Activated CD8-positive, alpha-beta memory T cell treated with anti-CD3 and anti-CD28 coated beads, Interleukin-2, amount 50 U/mL, for 1 hour (primary cell): ENCODE measurements at regions not wholly inside any gene's neighbourhood (a gene's known extent, or its start where the extent isn't known, plus 50 kb on each side); places are given as distances from the start of the nearest gene placed in this dataset.
"Not testable (repeated sequence)": the region's sequence is repeated elsewhere in the genome, so short reads cannot be mapped to it uniquely, and the experiment has no call there.

Source experiments
- DNase-seq: peaks from one replicate; pipeline ENCODE4 v3.0.0-alpha.2; 2020; ENCODE audit errors: extremely low read depth

GRCh38 chr21:15278279-15278678 is 213.5 kb upstream of the NRIP1 start:
- DNase-seq = no peak

DNA sequence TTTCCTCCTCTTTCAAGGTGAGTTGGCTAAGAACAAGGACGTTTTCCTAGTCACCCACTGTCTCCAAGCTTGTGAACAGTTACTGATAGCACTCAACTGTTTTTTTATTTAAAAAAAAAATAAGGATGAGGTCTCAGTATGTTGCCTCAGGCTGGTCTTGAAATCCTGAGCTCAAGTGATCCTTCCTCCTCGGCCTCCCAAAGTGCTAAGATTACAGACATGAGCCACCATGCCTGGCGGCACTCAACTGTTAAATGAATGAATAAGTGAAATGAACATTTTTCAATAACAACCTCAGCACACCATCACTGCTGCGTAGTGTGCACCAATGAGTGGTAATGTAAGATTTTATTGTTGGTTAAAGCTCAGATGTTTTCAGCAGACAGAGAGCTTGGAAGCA is 214.1 kb upstream of the NRIP1 start:
- DNase-seq = no peak

- DNase-seq = no peak
Measured at GRCh38 chr21:15279482-15279881, 214.7 kb upstream of the NRIP1 start.

GRCh38 chr21:15281714-15282113 is 216.9 kb upstream of the NRIP1 start:
- no peak for DNase-seq

DNA sequence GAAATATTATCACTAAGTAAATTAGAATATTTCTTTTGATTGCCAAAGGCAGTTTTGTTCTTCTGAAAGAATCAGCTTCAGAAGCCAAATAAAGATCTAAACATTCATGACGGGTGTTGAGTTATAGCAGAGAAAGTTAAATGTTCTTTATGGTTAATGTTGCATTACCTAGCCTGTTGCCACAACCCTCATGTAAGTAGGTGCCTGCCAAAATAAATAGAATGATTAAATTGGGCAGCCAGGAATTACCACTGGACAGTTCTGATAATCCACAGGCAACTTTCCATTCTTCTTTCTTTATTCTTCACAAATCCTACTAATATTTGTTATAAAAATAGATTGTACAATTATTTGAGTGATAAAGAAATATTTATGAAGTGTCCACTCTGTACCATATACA is 217.9 kb upstream of the NRIP1 start:
- no peak for DNase-seq

- no peak for DNase-seq
Measured at GRCh38 chr21:15283138-15283537, 218.3 kb upstream of the NRIP1 start.

DNA sequence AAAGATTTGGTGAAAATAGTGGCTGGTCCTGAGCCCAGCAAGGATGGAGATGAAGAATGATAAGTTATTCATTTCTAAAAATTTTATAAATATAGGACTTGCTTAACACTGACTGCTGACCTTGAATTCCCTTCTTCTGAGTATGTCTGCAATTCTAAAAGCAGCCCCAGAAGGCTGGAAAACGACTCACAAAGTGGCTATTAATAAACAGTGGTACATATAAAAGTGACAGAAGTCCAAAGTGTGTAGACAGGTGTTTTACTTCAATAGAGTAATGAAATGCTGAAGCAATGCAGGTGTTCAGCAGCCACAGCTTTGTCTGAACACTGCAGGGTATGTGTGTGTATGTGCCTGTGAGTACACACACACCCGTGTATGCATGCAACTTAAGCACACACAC is 219.0 kb upstream of the NRIP1 start:
- no peak for DNase-seq

DNA sequence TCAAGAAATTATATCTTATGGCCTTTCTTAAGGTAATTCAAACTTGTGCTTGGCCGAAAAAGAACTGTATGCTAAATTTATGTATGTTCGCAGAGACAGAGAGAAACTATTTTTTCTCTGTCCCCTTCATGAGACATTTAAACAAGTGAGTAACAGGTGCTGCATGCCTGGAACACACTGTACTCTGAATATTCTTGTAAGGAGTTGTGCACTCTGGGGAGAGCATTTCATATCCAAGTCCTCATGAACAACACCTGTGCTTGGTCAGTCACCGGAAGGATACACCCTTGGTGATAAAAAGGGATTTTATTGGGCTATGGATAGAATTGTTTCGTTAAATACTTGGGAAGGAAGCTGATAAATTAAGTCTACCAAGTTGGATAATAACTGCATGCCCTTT is 220.8 kb upstream of the NRIP1 start:
- DNase-seq = no peak

- DNase-seq = no peak
Measured at GRCh38 chr21:15289246-15289645, 224.4 kb upstream of the NRIP1 start.

- DNase-seq = no peak
Measured at GRCh38 chr21:15289896-15290841, 225.4 kb upstream of the NRIP1 start.

GRCh38 chr21:15291621-15292266 is 226.9 kb upstream of the NRIP1 start:
- DNase-seq = no peak

DNA sequence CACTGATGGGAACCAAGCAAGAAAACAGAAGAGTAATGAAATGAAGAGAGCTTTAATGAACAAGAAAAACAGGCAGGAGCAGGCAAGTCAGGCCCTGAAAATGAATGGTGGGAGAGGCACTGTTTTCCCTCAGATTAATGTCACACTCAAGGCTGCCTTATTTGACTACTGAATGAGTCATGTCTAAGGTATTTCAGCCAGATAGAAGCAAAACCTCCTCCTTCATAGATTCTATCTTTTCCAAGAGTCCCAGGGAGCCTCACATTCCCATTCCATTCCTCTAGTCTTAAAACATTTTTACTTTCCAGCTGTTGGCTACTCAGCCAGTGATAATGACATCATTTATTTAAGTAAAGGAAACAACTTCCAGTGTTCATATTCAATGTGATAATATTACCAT is 228.4 kb upstream of the NRIP1 start:
- no peak for DNase-seq

GRCh38 chr21:15295875-15296274 is 231.1 kb upstream of the NRIP1 start:
- no peak for DNase-seq

GRCh38 chr21:15297824-15298223 is 233.0 kb upstream of the NRIP1 start:
- no peak for DNase-seq

GRCh38 chr21:15298306-15298705 is 233.5 kb upstream of the NRIP1 start:
- DNase-seq = no peak

DNA sequence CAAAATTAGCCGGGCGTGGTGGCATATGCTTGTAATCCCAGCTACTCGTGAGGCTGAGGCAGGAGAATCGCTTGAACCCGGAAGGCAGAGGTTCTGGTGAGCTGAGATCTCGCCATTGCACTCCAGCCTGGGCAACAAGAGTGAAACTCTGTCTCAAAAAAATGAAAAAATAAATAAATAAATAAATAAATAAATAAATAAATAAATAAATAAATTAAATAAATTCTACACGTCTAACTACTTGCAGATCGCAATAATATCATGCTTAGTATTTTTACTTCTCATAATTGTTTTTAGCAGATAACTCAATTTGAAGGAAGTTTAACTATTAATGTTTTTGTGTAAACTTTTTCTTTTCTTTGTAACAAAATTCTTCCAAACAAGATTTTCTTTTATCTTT is 234.0 kb upstream of the NRIP1 start:
- not testable (repeated sequence) for DNase-seq

- DNase-seq = no peak
Measured at GRCh38 chr21:15300131-15300530, 235.3 kb upstream of the NRIP1 start.

GRCh38 chr21:15301014-15301413 is 236.2 kb upstream of the NRIP1 start:
- DNase-seq = no peak

- no peak for DNase-seq
Measured at GRCh38 chr21:15301736-15302135, 236.9 kb upstream of the NRIP1 start.

GRCh38 chr21:15306271-15306670 is 241.5 kb upstream of the NRIP1 start:
- no peak for DNase-seq

DNA sequence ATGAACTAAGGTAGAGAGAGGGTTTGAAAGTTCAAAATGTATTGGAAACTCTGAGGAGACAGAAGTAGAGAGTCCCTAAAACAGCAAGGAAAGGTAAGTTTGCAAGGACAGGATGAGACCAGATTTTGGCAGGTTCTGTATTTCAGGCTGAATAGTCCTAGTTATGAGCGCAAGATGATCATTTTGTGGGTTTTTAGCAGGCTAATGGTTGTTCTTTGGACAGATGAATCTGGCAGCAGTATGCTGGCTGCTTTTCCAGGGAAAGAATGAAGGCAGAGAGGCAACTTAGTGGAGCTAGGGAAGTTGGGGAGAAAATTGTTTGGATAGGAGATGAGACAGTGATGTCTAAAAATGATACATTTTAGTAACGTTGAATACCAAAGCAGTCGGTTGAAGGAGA is 243.5 kb upstream of the NRIP1 start:
- no peak for DNase-seq

DNA sequence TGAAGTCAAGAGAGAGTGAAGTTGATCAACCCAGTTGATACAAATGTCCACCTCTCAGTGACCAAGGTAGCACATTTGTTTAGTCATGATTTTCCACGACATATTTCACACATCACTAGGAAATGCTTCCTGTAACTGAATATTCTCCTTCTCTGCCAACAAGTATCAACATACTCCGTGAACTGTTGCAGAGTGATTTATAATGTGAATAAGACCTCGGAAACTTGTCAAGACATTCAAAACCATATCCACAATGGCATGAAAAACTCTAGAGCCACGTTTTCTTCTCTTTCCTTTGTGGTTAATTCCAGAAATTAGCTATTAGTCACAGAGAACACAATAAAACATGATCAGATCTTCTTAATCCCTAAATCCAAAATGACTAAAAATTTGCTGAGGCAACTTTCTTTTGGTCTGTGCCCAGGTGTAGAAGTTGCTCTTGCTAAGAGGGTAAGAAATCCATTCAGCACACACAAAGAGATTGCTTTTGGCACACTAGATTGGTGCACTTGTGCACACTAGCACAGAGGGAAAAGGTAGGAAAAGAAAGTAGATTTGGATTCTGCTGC is 244.3 kb upstream of the NRIP1 start:
- no peak for DNase-seq

DNA sequence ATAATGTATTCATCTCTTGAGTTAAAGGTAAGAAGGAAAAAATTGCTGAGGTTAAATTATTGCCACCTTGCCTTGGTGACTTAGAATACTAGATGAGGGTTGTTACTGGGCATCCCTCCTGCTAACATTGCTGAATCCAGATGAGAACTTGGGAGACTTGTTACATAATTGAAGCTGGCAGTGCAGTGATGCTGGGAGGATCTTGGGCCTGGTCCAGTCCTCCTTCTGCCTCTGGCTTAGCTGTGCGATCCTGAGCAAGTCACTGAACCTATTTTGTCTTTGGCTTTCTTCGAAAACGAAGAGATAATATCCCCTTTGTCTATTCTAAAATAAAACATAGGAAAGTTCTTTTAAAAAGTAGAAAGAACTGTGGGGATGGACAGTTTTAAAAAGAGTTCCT is 244.9 kb upstream of the NRIP1 start:
- no peak for DNase-seq
